SK-N-SH treated with all-trans-retinoic acid at 6 μM for 48 hours (cell line): ENCODE measurements at regions not wholly inside any gene's neighbourhood (a gene's known extent, or its start where the extent isn't known, plus 50 kb on each side); places are given as distances from the start of the nearest gene placed in this dataset.

ENCODE experiments used
- ATAC-seq: fragments of 200-7000 bp; cut with Tn5 transposase; 3 replicates; pipeline ENCODE4 v1.9.1; 2020; ENCODE audit warnings: mild to moderate bottlenecking, moderate library complexity
- ARNTL ChIP-seq: fragments of 450-650 bp; formaldehyde crosslinking; IDR thresholded peaks from 2 replicates; pipeline ENCODE4 v1.5.0; 2020; ENCODE audit warnings: low read depth, mild to moderate bottlenecking, moderate library complexity, borderline replicate concordance
- BACH2 ChIP-seq: fragments of 250-450 bp; sonication (Bioruptor Pico); IDR thresholded peaks from 2 replicates; pipeline ENCODE4 v1.9.0; 2021; ENCODE audit warnings: mild to moderate bottlenecking, borderline replicate concordance
- CSDC2 ChIP-seq: fragments of 250-450 bp; sonication (Bioruptor Pico); IDR thresholded peaks from 2 replicates; pipeline ENCODE4 v1.5.0; 2020; ENCODE audit warnings: mild to moderate bottlenecking, moderate library complexity
- ESRRG ChIP-seq: fragments of 250-450 bp; sonication (Bioruptor Pico); IDR thresholded peaks from 2 replicates; pipeline ENCODE4 v1.6.1; 2021; ENCODE audit warnings: mild to moderate bottlenecking
- GLIS3 ChIP-seq: fragments of 250-450 bp; sonication (Bioruptor Pico); IDR thresholded peaks from 2 replicates; pipeline ENCODE4 v1.5.0; 2020; ENCODE audit warnings: mild to moderate bottlenecking, moderate library complexity
- ISL1 ChIP-seq: fragments of 250-450 bp; sonication (Bioruptor Pico); IDR thresholded peaks from 2 replicates; pipeline ENCODE4 v2.1.2; 2022; ENCODE audit warnings: mild to moderate bottlenecking, moderate library complexity
- OSR1 ChIP-seq: fragments of 250-450 bp; sonication (Bioruptor Pico); IDR thresholded peaks from 2 replicates; pipeline ENCODE4 v1.8.0; 2022; ENCODE audit warnings: moderate library complexity, mild to moderate bottlenecking, inconsistent platforms
- PPARA ChIP-seq: fragments of 250-450 bp; sonication (Bioruptor Pico); IDR thresholded peaks from 2 replicates; pipeline ENCODE4 v1.5.0; 2020; ENCODE audit warnings: mild to moderate bottlenecking, borderline replicate concordance
- RARB ChIP-seq: fragments of 250-450 bp; sonication (Bioruptor Pico); IDR thresholded peaks from 2 replicates; pipeline ENCODE4 v1.8.0; 2021; ENCODE audit warnings: mild to moderate bottlenecking, moderate library complexity
- SNAI2 ChIP-seq: fragments of 250-450 bp; sonication (Bioruptor Pico); IDR thresholded peaks from 2 replicates; pipeline ENCODE4 v1.5.0; 2020; ENCODE audit warnings: mild to moderate bottlenecking, moderate library complexity
- TCF4 ChIP-seq: fragments of 250-450 bp; sonication (Bioruptor Pico); IDR thresholded peaks from 2 replicates; pipeline ENCODE4 v1.8.0; 2021; ENCODE audit warnings: mild to moderate bottlenecking, moderate library complexity, borderline replicate concordance
- TOX ChIP-seq: fragments of 250-450 bp; sonication (Bioruptor Pico); IDR thresholded peaks from 2 replicates; pipeline ENCODE4 v1.8.0; 2021; ENCODE audit warnings: mild to moderate bottlenecking, moderate library complexity, borderline replicate concordance
- ZFP30 ChIP-seq: fragments of 450-650 bp; formaldehyde crosslinking; IDR thresholded peaks from 2 replicates; pipeline ENCODE4 v1.5.0; 2022; ENCODE audit warnings: mild to moderate bottlenecking, moderate library complexity
- ZNF565 ChIP-seq: fragments of 450-650 bp; formaldehyde crosslinking; conservative IDR thresholded peaks from 2 replicates; pipeline ENCODE4 v1.5.0; 2020; ENCODE audit warnings: low read depth, mild to moderate bottlenecking, moderate library complexity
- ZNF70 ChIP-seq: fragments of 450-650 bp; formaldehyde crosslinking; IDR thresholded peaks from 2 replicates; pipeline ENCODE4 v1.5.0; 2020; ENCODE audit warnings: mild to moderate bottlenecking, moderate library complexity
- ZNF8 ChIP-seq: fragments of 450-650 bp; formaldehyde crosslinking; IDR thresholded peaks from 2 replicates; pipeline ENCODE4 v1.5.0; 2020; ENCODE audit warnings: mild to moderate bottlenecking, moderate library complexity
- TF ChIP-seq, protein P1 (sequence below): fragments of 250-450 bp; sonication (Bioruptor Pico); IDR thresholded peaks from 2 replicates; pipeline ENCODE4 v1.5.0; 2020; ENCODE audit warnings: mild to moderate bottlenecking, moderate library complexity
- TF ChIP-seq, protein P2 (sequence below): fragments of 250-450 bp; sonication (Bioruptor Pico); IDR thresholded peaks from 2 replicates; pipeline ENCODE4 v1.8.0; 2021; ENCODE audit warnings: low read depth, mild to moderate bottlenecking, moderate library complexity, borderline replicate concordance
- TF ChIP-seq, protein P3 (sequence below): fragments of 250-450 bp; sonication (Bioruptor Pico); IDR thresholded peaks from 2 replicates; pipeline ENCODE4 v1.5.1; 2020; ENCODE audit warnings: low read depth, mild to moderate bottlenecking, moderate library complexity
- TF ChIP-seq, protein P4 (sequence below): fragments of 250-450 bp; sonication (Bioruptor Pico); IDR thresholded peaks from 2 replicates; pipeline ENCODE4 v1.5.1; 2021; ENCODE audit warnings: mild to moderate bottlenecking, moderate library complexity
- TF ChIP-seq, protein P5 (sequence below): fragments of 250-450 bp; sonication (Bioruptor Pico); IDR thresholded peaks from 2 replicates; pipeline ENCODE4 v1.8.0; 2020; ENCODE audit warnings: mild to moderate bottlenecking, moderate library complexity, borderline replicate concordance

DNA sequence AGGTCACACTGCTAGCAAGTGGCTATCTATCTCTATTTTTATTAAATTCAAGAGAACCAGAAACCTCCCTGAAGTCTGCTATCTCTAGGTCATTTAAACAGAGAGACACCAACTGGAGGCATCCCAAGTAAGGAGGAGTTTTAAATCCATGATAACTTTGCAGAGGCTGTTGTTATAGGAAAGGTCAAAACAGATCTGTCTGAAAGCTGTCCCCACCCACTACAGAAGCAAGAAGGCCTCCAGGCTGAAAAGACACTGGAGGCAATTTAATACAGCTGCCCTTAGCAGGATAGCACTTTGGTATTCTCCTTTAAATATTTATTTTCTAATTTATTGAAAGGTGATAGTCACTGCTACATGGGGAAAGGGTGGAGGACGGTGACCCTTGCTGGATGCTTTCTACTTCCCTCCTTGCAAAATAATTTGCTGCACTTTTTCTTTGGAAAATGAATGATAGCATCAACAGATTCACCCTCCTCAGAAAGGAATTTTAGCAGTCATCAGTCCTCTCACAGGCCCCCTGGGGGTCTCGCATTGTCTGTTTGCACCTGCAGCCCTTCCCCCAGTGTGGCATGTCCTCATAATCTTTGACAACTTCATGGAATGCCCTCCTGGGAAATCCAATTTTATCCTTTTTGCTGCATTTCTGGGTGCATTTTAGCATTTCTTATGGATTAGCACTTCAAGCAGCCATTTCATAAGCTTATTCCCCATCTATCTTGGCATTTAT is 429.5 kb upstream of the TNP1 start:
- TF ChIP-seq BACH2 (no peak), OSR1 (CRISPR knock-in tag) (no peak), SNAI2 (no peak), ZNF70 (CRISPR knock-in tag) (no peak), ZNF8 (CRISPR knock-in tag) (no peak), GLIS3 (CRISPR knock-in tag) (no peak), TOX (no peak)
- TF ChIP-seq, protein P1, sequence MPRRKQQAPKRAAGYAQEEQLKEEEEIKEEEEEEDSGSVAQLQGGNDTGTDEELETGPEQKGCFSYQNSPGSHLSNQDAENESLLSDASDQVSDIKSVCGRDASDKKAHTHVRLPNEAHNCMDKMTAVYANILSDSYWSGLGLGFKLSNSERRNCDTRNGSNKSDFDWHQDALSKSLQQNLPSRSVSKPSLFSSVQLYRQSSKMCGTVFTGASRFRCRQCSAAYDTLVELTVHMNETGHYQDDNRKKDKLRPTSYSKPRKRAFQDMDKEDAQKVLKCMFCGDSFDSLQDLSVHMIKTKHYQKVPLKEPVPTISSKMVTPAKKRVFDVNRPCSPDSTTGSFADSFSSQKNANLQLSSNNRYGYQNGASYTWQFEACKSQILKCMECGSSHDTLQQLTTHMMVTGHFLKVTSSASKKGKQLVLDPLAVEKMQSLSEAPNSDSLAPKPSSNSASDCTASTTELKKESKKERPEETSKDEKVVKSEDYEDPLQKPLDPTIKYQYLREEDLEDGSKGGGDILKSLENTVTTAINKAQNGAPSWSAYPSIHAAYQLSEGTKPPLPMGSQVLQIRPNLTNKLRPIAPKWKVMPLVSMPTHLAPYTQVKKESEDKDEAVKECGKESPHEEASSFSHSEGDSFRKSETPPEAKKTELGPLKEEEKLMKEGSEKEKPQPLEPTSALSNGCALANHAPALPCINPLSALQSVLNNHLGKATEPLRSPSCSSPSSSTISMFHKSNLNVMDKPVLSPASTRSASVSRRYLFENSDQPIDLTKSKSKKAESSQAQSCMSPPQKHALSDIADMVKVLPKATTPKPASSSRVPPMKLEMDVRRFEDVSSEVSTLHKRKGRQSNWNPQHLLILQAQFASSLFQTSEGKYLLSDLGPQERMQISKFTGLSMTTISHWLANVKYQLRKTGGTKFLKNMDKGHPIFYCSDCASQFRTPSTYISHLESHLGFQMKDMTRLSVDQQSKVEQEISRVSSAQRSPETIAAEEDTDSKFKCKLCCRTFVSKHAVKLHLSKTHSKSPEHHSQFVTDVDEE (CRISPR knock-in tag) = no peak
- TF ChIP-seq, protein P2, sequence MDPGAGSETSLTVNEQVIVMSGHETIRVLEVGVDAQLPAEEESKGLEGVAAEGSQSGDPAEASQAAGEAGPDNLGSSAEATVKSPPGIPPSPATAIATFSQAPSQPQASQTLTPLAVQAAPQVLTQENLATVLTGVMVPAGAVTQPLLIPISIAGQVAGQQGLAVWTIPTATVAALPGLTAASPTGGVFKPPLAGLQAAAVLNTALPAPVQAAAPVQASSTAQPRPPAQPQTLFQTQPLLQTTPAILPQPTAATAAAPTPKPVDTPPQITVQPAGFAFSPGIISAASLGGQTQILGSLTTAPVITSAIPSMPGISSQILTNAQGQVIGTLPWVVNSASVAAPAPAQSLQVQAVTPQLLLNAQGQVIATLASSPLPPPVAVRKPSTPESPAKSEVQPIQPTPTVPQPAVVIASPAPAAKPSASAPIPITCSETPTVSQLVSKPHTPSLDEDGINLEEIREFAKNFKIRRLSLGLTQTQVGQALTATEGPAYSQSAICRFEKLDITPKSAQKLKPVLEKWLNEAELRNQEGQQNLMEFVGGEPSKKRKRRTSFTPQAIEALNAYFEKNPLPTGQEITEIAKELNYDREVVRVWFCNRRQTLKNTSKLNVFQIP (CRISPR knock-in tag) = no peak
- TF ChIP-seq, protein P3, sequence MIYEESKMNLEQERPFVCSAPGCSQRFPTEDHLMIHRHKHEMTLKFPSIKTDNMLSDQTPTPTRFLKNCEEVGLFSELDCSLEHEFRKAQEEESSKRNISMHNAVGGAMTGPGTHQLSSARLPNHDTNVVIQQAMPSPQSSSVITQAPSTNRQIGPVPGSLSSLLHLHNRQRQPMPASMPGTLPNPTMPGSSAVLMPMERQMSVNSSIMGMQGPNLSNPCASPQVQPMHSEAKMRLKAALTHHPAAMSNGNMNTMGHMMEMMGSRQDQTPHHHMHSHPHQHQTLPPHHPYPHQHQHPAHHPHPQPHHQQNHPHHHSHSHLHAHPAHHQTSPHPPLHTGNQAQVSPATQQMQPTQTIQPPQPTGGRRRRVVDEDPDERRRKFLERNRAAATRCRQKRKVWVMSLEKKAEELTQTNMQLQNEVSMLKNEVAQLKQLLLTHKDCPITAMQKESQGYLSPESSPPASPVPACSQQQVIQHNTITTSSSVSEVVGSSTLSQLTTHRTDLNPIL (CRISPR knock-in tag) = no peak
- ATAC-seq = no peak

DNA sequence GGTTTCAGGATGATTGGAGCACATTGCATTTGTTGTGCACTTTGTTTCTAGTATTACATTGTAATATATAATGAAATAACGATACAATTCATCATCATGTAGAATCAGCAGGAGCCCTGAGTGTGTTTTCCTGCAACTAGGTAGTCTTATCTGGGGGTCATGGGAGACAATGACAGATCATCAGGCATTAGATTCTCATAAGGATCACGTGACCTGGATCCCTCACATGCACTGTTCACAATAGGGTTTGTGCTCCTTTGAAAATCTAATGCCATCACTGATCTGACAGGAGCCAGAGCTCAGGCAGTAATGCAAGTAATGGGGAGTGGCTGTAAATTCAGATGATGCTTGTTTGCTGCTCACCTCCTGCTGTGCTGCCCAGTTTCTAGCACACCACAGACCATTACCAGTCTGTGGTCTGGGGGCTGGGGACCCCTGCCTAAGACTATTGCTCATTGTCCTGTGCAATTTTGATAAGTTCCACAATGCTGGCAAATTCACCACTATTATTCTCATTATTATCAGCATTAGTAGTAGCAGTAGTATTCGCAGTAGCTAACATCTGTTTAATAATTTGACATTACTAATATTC is 428.7 kb upstream of the TNP1 start:
- TF ChIP-seq TCF4 (CRISPR knock-in tag) = no peak
- TF ChIP-seq PPARA (CRISPR knock-in tag) = no peak
- TF ChIP-seq, protein P4, sequence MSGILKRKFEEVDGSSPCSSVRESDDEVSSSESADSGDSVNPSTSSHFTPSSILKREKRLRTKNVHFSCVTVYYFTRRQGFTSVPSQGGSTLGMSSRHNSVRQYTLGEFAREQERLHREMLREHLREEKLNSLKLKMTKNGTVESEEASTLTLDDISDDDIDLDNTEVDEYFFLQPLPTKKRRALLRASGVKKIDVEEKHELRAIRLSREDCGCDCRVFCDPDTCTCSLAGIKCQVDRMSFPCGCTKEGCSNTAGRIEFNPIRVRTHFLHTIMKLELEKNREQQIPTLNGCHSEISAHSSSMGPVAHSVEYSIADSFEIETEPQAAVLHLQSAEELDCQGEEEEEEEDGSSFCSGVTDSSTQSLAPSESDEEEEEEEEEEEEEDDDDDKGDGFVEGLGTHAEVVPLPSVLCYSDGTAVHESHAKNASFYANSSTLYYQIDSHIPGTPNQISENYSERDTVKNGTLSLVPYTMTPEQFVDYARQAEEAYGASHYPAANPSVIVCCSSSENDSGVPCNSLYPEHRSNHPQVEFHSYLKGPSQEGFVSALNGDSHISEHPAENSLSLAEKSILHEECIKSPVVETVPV = no peak
- TF ChIP-seq, protein P5, sequence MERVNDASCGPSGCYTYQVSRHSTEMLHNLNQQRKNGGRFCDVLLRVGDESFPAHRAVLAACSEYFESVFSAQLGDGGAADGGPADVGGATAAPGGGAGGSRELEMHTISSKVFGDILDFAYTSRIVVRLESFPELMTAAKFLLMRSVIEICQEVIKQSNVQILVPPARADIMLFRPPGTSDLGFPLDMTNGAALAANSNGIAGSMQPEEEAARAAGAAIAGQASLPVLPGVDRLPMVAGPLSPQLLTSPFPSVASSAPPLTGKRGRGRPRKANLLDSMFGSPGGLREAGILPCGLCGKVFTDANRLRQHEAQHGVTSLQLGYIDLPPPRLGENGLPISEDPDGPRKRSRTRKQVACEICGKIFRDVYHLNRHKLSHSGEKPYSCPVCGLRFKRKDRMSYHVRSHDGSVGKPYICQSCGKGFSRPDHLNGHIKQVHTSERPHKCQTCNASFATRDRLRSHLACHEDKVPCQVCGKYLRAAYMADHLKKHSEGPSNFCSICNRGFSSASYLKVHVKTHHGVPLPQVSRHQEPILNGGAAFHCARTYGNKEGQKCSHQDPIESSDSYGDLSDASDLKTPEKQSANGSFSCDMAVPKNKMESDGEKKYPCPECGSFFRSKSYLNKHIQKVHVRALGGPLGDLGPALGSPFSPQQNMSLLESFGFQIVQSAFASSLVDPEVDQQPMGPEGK (CRISPR knock-in tag) = no peak
- no peak for TF ChIP-seq ZNF8 (CRISPR knock-in tag)
- no peak for TF ChIP-seq ZNF565
- no peak for ATAC-seq

DNA sequence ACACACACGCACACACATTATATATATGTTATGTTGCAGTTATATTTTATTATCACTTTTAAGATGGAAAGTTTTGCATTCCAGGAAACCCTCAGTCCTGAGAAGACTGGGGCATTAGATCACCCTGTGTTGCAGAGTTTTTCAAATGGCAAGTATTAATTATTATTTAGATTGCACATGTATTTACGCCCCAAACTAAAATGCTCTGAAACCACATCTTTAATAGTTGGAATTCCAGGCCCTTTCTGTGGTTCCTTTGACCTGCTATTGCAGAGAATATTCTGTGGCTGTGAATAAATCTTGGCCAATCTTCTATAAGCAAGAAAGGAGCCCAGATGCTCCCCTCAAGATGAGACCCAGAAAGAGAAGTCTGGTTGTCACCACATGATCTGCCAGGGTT is 427.0 kb upstream of the TNP1 start:
- no peak; the same call in 2 of the 3 replicates for ATAC-seq
- TF ChIP-seq, protein P3 (CRISPR knock-in tag) = no peak
- TF ChIP-seq, protein P5 (CRISPR knock-in tag) = no peak
- no peak for TF ChIP-seq PPARA (CRISPR knock-in tag)
- no peak for TF ChIP-seq ARNTL
- TF ChIP-seq, protein P2 (CRISPR knock-in tag) = no peak
- TF ChIP-seq CSDC2 = no peak
- no peak for TF ChIP-seq GLIS3 (CRISPR knock-in tag)
- TF ChIP-seq ESRRG (CRISPR knock-in tag) = no peak
- no peak for TF ChIP-seq ISL1
- TF ChIP-seq TCF4 (CRISPR knock-in tag) = no peak
- TF ChIP-seq RARB = no peak
- TF ChIP-seq ZNF8 (CRISPR knock-in tag) = no peak
- TF ChIP-seq ZFP30 (CRISPR knock-in tag) = no peak
- no peak for TF ChIP-seq TOX
